CD8-positive, alpha-beta memory T cell (primary cell): ENCODE measurements at regions not wholly inside any gene's neighbourhood (a gene's known extent, or its start where the extent isn't known, plus 50 kb on each side); places are given as distances from the start of the nearest gene placed in this dataset.
"Not testable (repeated sequence)": the region's sequence is repeated elsewhere in the genome, so short reads cannot be mapped to it uniquely, and the experiment has no call there.

Experiments
- CTCF ChIA-PET: fragments of 350-600 bp; sonication (Branson Sonifier 250); formaldehyde crosslinking; loops from one replicate; lab custom pipeline; 2021; ENCODE audit warnings: antibody characterized with exemption; lab: Charles Lee
- POLR2A ChIA-PET: fragments of 350-600 bp; sonication (Branson Sonifier 250); formaldehyde crosslinking; loops from one replicate; lab custom pipeline; 2021; ENCODE audit warnings: antibody characterized with exemption; lab: Charles Lee
- DNase-seq, 5 donors: peaks; one replicate each; pipeline versions ENCODE4 v3.0.0 to v3.0.0-alpha.2; 2020 to 2022; ENCODE audit warnings: mixed read lengths in 1 of 5
- H3K27ac ChIP-seq: one replicate; pipeline ENCODE4 v1.7.0; 2013; ENCODE audit warnings: low read depth, mild to moderate bottlenecking, low read length, moderate library complexity
- H3K27me3 ChIP-seq: 2 replicates; pipeline ENCODE4 v1.7.0; 2013; ENCODE audit warnings: low read length, mild to moderate bottlenecking; ENCODE audit not compliant: insufficient read depth, poor library complexity, severe bottlenecking
- H3K36me3 ChIP-seq: 2 replicates; pipeline ENCODE4 v1.7.0; 2013; ENCODE audit warnings: mild to moderate bottlenecking, low read length, moderate library complexity; ENCODE audit not compliant: insufficient read depth
- H3K4me1 ChIP-seq: 2 replicates; pipeline ENCODE4 v1.7.0; 2013; ENCODE audit warnings: mild to moderate bottlenecking, low read length, moderate library complexity; ENCODE audit not compliant: insufficient read depth
- H3K4me3 ChIP-seq: 2 replicates; pipeline ENCODE4 v1.7.0; 2013; ENCODE audit warnings: mild to moderate bottlenecking, low read length
- H3K9me3 ChIP-seq: 2 replicates; pipeline ENCODE4 v1.7.0; 2013; ENCODE audit warnings: mild to moderate bottlenecking, low read length
- H3K27ac Mint-ChIP-seq, 8 donors: one replicate each; pipeline ENCODE4 v1.8.0; 2020 to 2021; ENCODE audit warnings: mixed read lengths in 8 of 8, mild to moderate bottlenecking in 6 of 8, inconsistent platforms in 3 of 8, moderate library complexity in 3 of 8
- H3K27me3 Mint-ChIP-seq, 2 donors: one replicate each; pipeline ENCODE4 v1.8.0; 2020 to 2021; ENCODE audit warnings: mixed read lengths in 2 of 2, mild to moderate bottlenecking in 1 of 2, moderate library complexity in 1 of 2
- H3K36me3 Mint-ChIP-seq, 3 donors: one replicate each; pipeline ENCODE4 v1.8.0; 2020 to 2021; ENCODE audit warnings: mixed read lengths in 3 of 3, inconsistent platforms in 1 of 3, mild to moderate bottlenecking in 1 of 3
- H3K4me1 Mint-ChIP-seq, 3 donors: one replicate each; pipeline ENCODE4 v1.8.0; 2020 to 2021; ENCODE audit warnings: mixed read lengths in 3 of 3, inconsistent platforms in 1 of 3, mild to moderate bottlenecking in 1 of 3
- H3K4me3 Mint-ChIP-seq, 7 donors: one replicate each; pipeline ENCODE4 v1.8.0; 2020 to 2021; ENCODE audit warnings: mixed read lengths in 7 of 7, mild to moderate bottlenecking in 6 of 7, moderate library complexity in 4 of 7, inconsistent platforms in 2 of 7
- H3K9me3 Mint-ChIP-seq, 5 donors: one replicate each; pipeline ENCODE4 v1.8.0; 2020 to 2022; ENCODE audit warnings: mixed read lengths in 5 of 5, mild to moderate bottlenecking in 3 of 5, moderate library complexity in 2 of 5, inconsistent platforms in 1 of 5

GRCh38 chr17:5771271-5771577 is 186.9 kb upstream of the NLRP1 start:
- H3K4me3 Mint-ChIP-seq, H3K36me3 Mint-ChIP-seq, H3K27ac Mint-ChIP-seq, H3K9me3 Mint-ChIP-seq, CTCF ChIA-PET, H3K27ac ChIP-seq, H3K9me3 ChIP-seq, H3K27me3 ChIP-seq, H3K4me3 ChIP-seq, DNase-seq, H3K4me1 ChIP-seq, H3K4me1 Mint-ChIP-seq, POLR2A ChIA-PET, H3K36me3 ChIP-seq: not testable (repeated sequence)
- H3K27me3 Mint-ChIP-seq, result peaks cover 33 to 58% of the 10 kb centered on the region in 2 donors

GRCh38 chr17:5772017-5772416 is 187.7 kb upstream of the NLRP1 start:
- CTCF ChIA-PET, H3K36me3 ChIP-seq, POLR2A ChIA-PET: not testable (repeated sequence)

GRCh38 chr17:5772720-5773119 is 188.4 kb upstream of the NLRP1 start:
- Mint-ChIP-seq H3K4me1 (no peaks in the 10 kb centered on the region), H3K27me3 (peaks cover 31 to 56% of the 10 kb centered on the region in 2 donors), H3K4me3 (no peak overlapping the region), H3K27ac (no peak overlapping the region), H3K36me3 (no peaks in the 10 kb centered on the region), H3K9me3 (no peaks in the 10 kb centered on the region)
- H3K4me1 ChIP-seq, result no peaks in the 10 kb centered on the region
- no peaks in the 10 kb centered on the region for H3K27me3 ChIP-seq
- CTCF ChIA-PET, result no interaction called here
- no peak overlapping the region for H3K27ac ChIP-seq
- no peak for DNase-seq
- no peak overlapping the region for H3K4me3 ChIP-seq
- POLR2A ChIA-PET, result no interaction called here
- no peaks in the 10 kb centered on the region for H3K9me3 ChIP-seq
- H3K36me3 ChIP-seq, result no peaks in the 10 kb centered on the region

More at GRCh38 chr17:5772017-5772416, 187.7 kb upstream of the NLRP1 start:
- H3K27me3 Mint-ChIP-seq, result peaks cover 33 to 54% of the 10 kb centered on the region in 2 donors
- H3K36me3 Mint-ChIP-seq, DNase-seq, H3K9me3 Mint-ChIP-seq, H3K4me1 ChIP-seq, H3K27ac ChIP-seq, H3K4me3 ChIP-seq, H3K9me3 ChIP-seq, H3K27me3 ChIP-seq, H3K27ac Mint-ChIP-seq, H3K4me3 Mint-ChIP-seq, H3K4me1 Mint-ChIP-seq: not testable (repeated sequence)

- no peak for DNase-seq
- Mint-ChIP-seq H3K4me3 (no peak overlapping the region), H3K36me3 (no peaks in the 10 kb centered on the region), H3K4me1 (no peaks in the 10 kb centered on the region), H3K9me3 (no peaks in the 10 kb centered on the region), H3K27me3 (peaks cover 24 to 58% of the 10 kb centered on the region in 2 donors), H3K27ac (no peak overlapping the region)
- Histone ChIP-seq H3K27me3 (no peaks in the 10 kb centered on the region), H3K9me3 (no peaks in the 10 kb centered on the region), H3K36me3 (no peaks in the 10 kb centered on the region), H3K4me3 (no peak overlapping the region), H3K27ac (no peak overlapping the region), H3K4me1 (no peaks in the 10 kb centered on the region)
- ChIA-PET CTCF (no interaction called here), POLR2A (no interaction called here)
Observed at GRCh38 chr17:5773816-5774360, 189.6 kb upstream of the NLRP1 start.

DNA sequence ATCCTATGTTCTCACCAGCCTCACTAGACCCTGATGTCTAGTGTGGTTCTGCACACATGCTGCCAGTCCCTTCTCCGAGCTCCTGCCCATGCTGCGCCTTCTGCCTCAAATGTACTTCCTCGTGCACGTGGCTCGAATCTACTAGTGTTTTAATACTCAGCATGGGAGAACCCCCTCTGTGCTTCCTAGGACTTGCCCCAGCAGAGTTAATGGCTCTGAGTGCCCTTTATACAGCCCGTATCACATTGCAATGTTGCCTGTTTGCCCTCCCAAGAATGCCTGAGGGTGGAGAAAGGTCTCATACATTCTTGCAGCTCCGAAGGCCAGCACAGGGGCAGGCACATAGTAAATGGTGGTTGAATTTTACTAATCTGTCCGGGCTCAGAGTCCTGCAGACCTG is 190.8 kb upstream of the NLRP1 start:
- POLR2A ChIA-PET, result no interaction called here
- H3K27ac ChIP-seq, result no peak overlapping the region
- Mint-ChIP-seq H3K27me3 (peaks cover 27 to 59% of the 10 kb centered on the region in 2 donors), H3K4me3 (no peak overlapping the region), H3K9me3 (peaks cover 0 to under 1% (median 0%) of the 10 kb centered on the region in 5 donors), H3K36me3 (no peaks in the 10 kb centered on the region), H3K4me1 (no peaks in the 10 kb centered on the region), H3K27ac (no peak overlapping the region)
- H3K36me3 ChIP-seq, result no peaks in the 10 kb centered on the region
- H3K27me3 ChIP-seq, result no peaks in the 10 kb centered on the region
- H3K9me3 ChIP-seq, result no peaks in the 10 kb centered on the region
- CTCF ChIA-PET, result no interaction called here
- no peak for DNase-seq
- H3K4me3 ChIP-seq, result no peak overlapping the region
- no peaks in the 10 kb centered on the region for H3K4me1 ChIP-seq

GRCh38 chr17:5780476-5780875 is 196.2 kb upstream of the NLRP1 start:
- H3K27ac ChIP-seq, result no peak overlapping the region
- CTCF ChIA-PET, result no interaction called here
- no peaks in the 10 kb centered on the region for H3K9me3 ChIP-seq
- no peaks in the 10 kb centered on the region for H3K4me1 ChIP-seq
- no peaks in the 10 kb centered on the region for H3K27me3 ChIP-seq
- POLR2A ChIA-PET, result no interaction called here
- no peaks in the 10 kb centered on the region for H3K36me3 ChIP-seq
- H3K4me3 ChIP-seq, result no peak overlapping the region
- Mint-ChIP-seq H3K36me3 (no peaks in the 10 kb centered on the region), H3K9me3 (peaks cover 0 to 2% (median 0%) of the 10 kb centered on the region in 5 donors), H3K4me3 (no peak overlapping the region), H3K4me1 (no peaks in the 10 kb centered on the region), H3K27ac (no peak overlapping the region), H3K27me3 (peaks cover 4 to 49% of the 10 kb centered on the region in 2 donors)
- no peak for DNase-seq

DNA sequence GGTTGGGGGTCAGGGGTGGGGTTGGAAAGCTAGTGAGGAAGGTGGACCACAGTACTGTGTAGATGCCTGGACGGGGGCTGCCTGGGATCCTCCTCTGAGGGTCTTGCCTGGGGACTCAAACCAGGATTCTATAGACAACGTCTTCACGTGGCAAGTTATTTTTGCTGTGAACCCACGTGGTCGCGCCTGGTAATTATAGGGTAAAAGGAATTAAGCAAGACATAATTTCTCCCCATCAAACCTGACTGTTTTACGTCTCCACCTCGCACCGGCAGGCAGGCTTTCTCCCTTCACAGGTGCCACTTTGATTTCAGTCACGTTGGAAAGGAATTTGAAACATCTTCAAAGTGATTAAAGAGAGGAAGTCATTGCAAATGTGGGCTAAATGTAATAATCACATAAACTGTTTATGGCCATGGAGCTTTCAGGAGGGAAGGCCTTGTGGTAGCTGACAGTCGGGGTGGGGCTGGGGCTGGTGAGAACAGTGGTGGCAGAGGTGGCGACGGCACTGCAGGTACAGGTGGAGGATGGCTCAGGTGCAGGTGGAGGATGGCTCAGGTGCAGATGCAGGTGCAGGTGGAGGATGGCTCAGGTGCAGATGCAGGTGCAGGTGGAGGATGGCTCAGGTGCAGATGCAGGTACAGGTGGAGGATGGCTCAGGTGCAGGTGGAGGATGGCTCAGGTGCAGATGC is 197.1 kb upstream of the NLRP1 start:
- Mint-ChIP-seq H3K36me3 (no peaks in the 10 kb centered on the region), H3K9me3 (peaks cover 0 to 2% (median 0%) of the 10 kb centered on the region in 5 donors), H3K4me1 (no peaks in the 10 kb centered on the region), H3K27me3 (peaks cover 4 to 41% of the 10 kb centered on the region in 2 donors), H3K4me3 (no peak overlapping the region), H3K27ac (no peak overlapping the region)
- H3K36me3 ChIP-seq, result no peaks in the 10 kb centered on the region
- no peak overlapping the region for H3K4me3 ChIP-seq
- CTCF ChIA-PET, result no interaction called here
- no peaks in the 10 kb centered on the region for H3K9me3 ChIP-seq
- no peak overlapping the region for H3K27ac ChIP-seq
- no peak for DNase-seq
- no peaks in the 10 kb centered on the region for H3K4me1 ChIP-seq
- POLR2A ChIA-PET, result no interaction called here
- H3K27me3 ChIP-seq, result no peaks in the 10 kb centered on the region

DNA sequence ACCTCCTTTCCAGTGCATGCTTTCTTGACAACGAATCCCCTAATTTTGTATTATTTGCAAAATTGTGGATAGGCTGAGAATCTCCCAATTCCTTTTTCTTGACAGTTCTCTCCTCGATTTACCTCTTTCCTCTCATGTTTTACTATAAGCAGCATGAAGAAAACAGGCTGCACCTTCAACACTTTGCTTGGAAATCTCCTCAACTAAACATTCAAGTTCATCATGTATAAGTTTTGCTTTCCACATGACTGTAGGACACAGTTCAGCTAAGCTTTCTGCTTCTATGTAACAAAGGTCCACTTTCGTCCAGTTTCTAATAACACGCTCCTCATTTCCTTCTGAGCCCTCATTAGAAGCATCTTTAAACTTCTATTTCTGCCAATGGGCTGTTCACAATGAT is 199.0 kb upstream of the NLRP1 start:
- Mint-ChIP-seq H3K9me3 (peaks cover 0 to 2% (median 0%) of the 10 kb centered on the region in 5 donors), H3K4me3 (no peak overlapping the region), H3K36me3 (no peaks in the 10 kb centered on the region), H3K27ac (no peak overlapping the region), H3K4me1 (no peaks in the 10 kb centered on the region), H3K27me3 (peaks cover 4 to 39% of the 10 kb centered on the region in 2 donors)
- no peaks in the 10 kb centered on the region for H3K9me3 ChIP-seq
- H3K36me3 ChIP-seq, result no peaks in the 10 kb centered on the region
- H3K27ac ChIP-seq, result no peak overlapping the region
- DNase-seq, result no peak
- ChIA-PET CTCF (no interaction called here), POLR2A (no interaction called here)
- H3K4me3 ChIP-seq, result no peak overlapping the region
- H3K27me3 ChIP-seq, result no peaks in the 10 kb centered on the region
- no peaks in the 10 kb centered on the region for H3K4me1 ChIP-seq
